K562 (cell line): ENCODE measurements at regions not wholly inside any gene's neighbourhood (a gene's known extent, or its start where the extent isn't known, plus 50 kb on each side); places are given as distances from the start of the nearest gene placed in this dataset.

Experiments used
- CTCF ChIP-seq, 3 experiments: IDR thresholded peaks in 2 of 3; conservative IDR thresholded peaks in 1 of 3; 2 replicates each; pipeline ENCODE4 v1.5.1; 2011 to 2012; ENCODE audit warnings: low read length in 3 of 3, mild to moderate bottlenecking in 3 of 3, control low read depth in 2 of 3, improper control_type of control experiment in 1 of 3, inconsistent platforms in 1 of 3, low read depth in 1 of 3, mixed read lengths in 1 of 3, moderate library complexity in 1 of 3; ENCODE audit not compliant: insufficient read depth in 2 of 3
- POLR2AphosphoS5 ChIP-seq: IDR thresholded peaks from 2 replicates; pipeline ENCODE4 v1.6.1; 2011; ENCODE audit warnings: mild to moderate bottlenecking, low read depth, low read length, moderate library complexity; ENCODE audit not compliant: control insufficient read depth, insufficient read depth
- SIX5 ChIP-seq, 2 experiments: IDR thresholded peaks; 2 replicates each; pipeline ENCODE4 v1.6.1; 2011; ENCODE audit warnings: low read length in 2 of 2, borderline replicate concordance in 1 of 2, low read depth in 1 of 2, mild to moderate bottlenecking in 1 of 2, moderate library complexity in 1 of 2; ENCODE audit not compliant: insufficient read depth in 1 of 2
- SMAD1 ChIP-seq: fragments of 150-350 bp; IDR thresholded peaks from 2 replicates; pipeline ENCODE4 v1.6.1; 2014; ENCODE audit warnings: low read length, low read depth; ENCODE audit not compliant: partially characterized antibody
- U2AF1 ChIP-seq: fragments of 200-400 bp; formaldehyde crosslinking; optimal IDR thresholded peaks from 2 replicates; pipeline ENCODE3; 2017; ENCODE audit warnings: mild to moderate bottlenecking, low read depth, low read length, moderate library complexity

- TF ChIP-seq CTCF (IDR thresholded peaks at IDR 0.05 in 2 of 3, conservative IDR thresholded peaks at IDR 0.05 in 1 of 3; ENCODE audit: insufficient read depth in 2 of 3, low read depth in 1 of 3, low read length in 3 of 3) (no peak), U2AF1 (no peak), SIX5 (IDR thresholded peaks at IDR 0.05; ENCODE audit: borderline replicate concordance in 1 of 2, insufficient read depth in 1 of 2, low read depth in 1 of 2, low read length in 2 of 2) (no peak), POLR2AphosphoS5 (no peak), SMAD1 (no peak)
Measured at GRCh38 chr5:162711244-162711643, 643.7 kb downstream of the GABRG2 start.
